Kidney (tissue), 13 donors: ENCODE measurements at regions not wholly inside any gene's neighbourhood (a gene's known extent, or its start where the extent isn't known, plus 50 kb on each side); places are given as distances from the start of the nearest gene placed in this dataset.
A peak's percentile ranks its signal among the peaks of the same experiment; 100 is the strongest.

Experiments
- DNase-seq, 5 donors: peaks; one replicate each; pipeline ENCODE4 v3.0.0-alpha.2; 2013 to 2020
- FAIRE-seq: peaks from 2 replicates; lab custom pipeline; 2012; peaks lifted over from hg19 to GRCh38; lab: Jason Lieb, UNC
- H3K27ac ChIP-seq, 2 donors: one replicate each; pipeline ENCODE4 v1.7.0; 2013; ENCODE audit warnings: low read depth in 2 of 2, low read length in 2 of 2, inconsistent platforms in 1 of 2
- H3K27me3 ChIP-seq: one replicate; pipeline ENCODE4 v1.7.1; 2013; ENCODE audit warnings: low read length, inconsistent platforms; ENCODE audit not compliant: control insufficient read depth, insufficient read depth
- H3K36me3 ChIP-seq, 3 donors: one replicate each; pipeline versions ENCODE4 v1.7.0 to v1.7.1; 2013; ENCODE audit warnings: low read length in 3 of 3, control low read depth in 1 of 3, inconsistent platforms in 1 of 3; ENCODE audit not compliant: insufficient read depth in 3 of 3, control insufficient read depth in 2 of 3
- H3K4me1 ChIP-seq, 3 donors: one replicate each; pipeline versions ENCODE4 v1.7.0 to v1.7.1; 2013; ENCODE audit warnings: low read length in 3 of 3, inconsistent platforms in 1 of 3, low read depth in 1 of 3; ENCODE audit not compliant: control insufficient read depth in 2 of 3, insufficient read depth in 2 of 3
- H3K4me3 ChIP-seq, 3 donors: one replicate each; pipeline versions ENCODE4 v1.7.0 to v1.8.1; 2013; ENCODE audit warnings: low read length in 3 of 3, control low read depth in 1 of 3, inconsistent platforms in 1 of 3
- H3K9ac ChIP-seq, 3 donors: one replicate each; pipeline versions ENCODE4 v1.7.0 to v1.7.1; 2013; ENCODE audit warnings: low read length in 3 of 3, control low read depth in 1 of 3, inconsistent platforms in 1 of 3
- H3K9me3 ChIP-seq, 3 donors: one replicate each; pipeline versions ENCODE4 v1.7.0 to v1.7.1; 2013; ENCODE audit warnings: low read length in 3 of 3, control low read depth in 1 of 3, inconsistent platforms in 1 of 3; ENCODE audit not compliant: control insufficient read depth in 2 of 3, insufficient read depth in 1 of 3
- CTCF ChIP-seq: IDR thresholded peaks from 3 replicates; pipeline ENCODE4 v1.5.1; 2012; ENCODE audit warnings: mild to moderate bottlenecking, moderate library complexity, borderline replicate concordance; ENCODE audit not compliant: insufficient read depth; ENCODE audit errors: extremely low read depth
- intact Hi-C: fragments of 100-400 bp; cut with DNase I; formaldehyde crosslinking; loops from one replicate; pipeline ENCODE4 v1.11.1; 2022
- donor health status: control.
- donor health status: control.
- donor health status: control.
- donor health status: control.
- donor health status: control.
- donor health status: DM: yes; HTN: yes; CAD: no.
- donor health status: Normal renal cell carcinoma (clear cell type).

GRCh38 chr9:17894501-17895160 is 315.8 kb downstream of the SH3GL2 start:
- Histone ChIP-seq H3K4me1 (no peaks in the 10 kb centered on the region), H3K27ac (no peak overlapping the region), H3K36me3 (no peaks in the 10 kb centered on the region), H3K27me3 (no peaks in the 10 kb centered on the region), H3K9ac (no peak overlapping the region), H3K4me3 (no peak overlapping the region), H3K9me3 (no peaks in the 10 kb centered on the region)
- intact Hi-C loops = no loop called here
- DNase-seq (peak in 2 of 5 donors; percentile 22 to 49), FAIRE-seq (no peak)
- no peak for TF ChIP-seq CTCF

DNA sequence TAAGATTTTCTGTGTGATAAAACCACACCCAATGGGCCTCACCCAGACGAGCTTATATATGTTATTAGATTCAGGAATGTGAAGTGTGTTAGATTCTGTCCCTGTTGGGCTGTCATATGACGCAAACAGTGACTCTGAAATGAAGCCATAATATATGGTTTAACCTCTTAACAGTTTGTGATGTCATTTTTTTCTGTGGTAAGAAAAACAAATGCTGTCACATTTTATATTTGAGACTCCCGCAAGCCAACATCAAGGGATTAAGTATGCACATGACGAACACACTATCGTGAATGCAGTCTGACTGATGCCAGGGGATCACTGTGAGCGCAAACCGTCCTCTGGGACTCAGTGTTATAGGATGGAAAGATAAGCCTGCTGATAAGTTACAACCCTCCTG is 321.7 kb downstream of the SH3GL2 start:
- FAIRE-seq = no peak
- intact Hi-C loops = no loop called here
- no peaks in the 10 kb centered on the region for H3K4me1 ChIP-seq
- no peak overlapping the region for H3K27ac ChIP-seq
- TF ChIP-seq CTCF = no peak
- DNase-seq = no peak
- H3K9ac ChIP-seq = no peak overlapping the region
- no peaks in the 10 kb centered on the region for H3K36me3 ChIP-seq
- no peaks in the 10 kb centered on the region for H3K9me3 ChIP-seq
- H3K27me3 ChIP-seq = peaks cover 13% of the 10 kb centered on the region
- no peak overlapping the region for H3K4me3 ChIP-seq

DNA sequence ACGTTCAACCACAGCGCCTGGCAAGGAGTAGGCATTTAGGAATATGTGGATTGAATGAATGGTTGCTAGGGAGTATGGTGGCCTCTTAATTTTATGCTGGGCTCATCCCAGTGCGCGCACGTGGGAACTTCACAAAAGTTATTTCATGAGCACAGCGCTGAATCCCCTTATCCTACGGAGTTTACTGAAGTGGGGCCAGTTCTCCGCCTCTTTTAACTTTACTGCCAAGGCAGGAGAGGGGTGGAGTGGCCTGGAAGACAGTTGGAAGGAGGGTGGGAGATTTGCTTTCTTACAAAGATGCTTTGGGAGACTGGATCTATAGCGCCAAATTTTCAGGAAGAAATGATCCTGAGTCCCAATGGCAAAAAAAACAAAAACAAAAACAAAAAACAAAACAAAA is 326.5 kb downstream of the SH3GL2 start:
- DNase-seq (peak in 1 of 5 donors; percentile 12), FAIRE-seq (no peak)
- Histone ChIP-seq H3K36me3 (no peaks in the 10 kb centered on the region), H3K27me3 (peaks cover 15% of the 10 kb centered on the region), H3K9me3 (no peaks in the 10 kb centered on the region), H3K4me3 (no peak overlapping the region), H3K4me1 (no peaks in the 10 kb centered on the region), H3K27ac (no peak overlapping the region), H3K9ac (no peak overlapping the region)
- no peak for TF ChIP-seq CTCF
- intact Hi-C loops = no loop called here

- DNase-seq (peak in 2 of 5 donors; percentile 11 to 61), FAIRE-seq (no peak)
- H3K4me3 ChIP-seq = no peak overlapping the region
- no peaks in the 10 kb centered on the region for H3K9me3 ChIP-seq
- H3K27me3 ChIP-seq = peaks cover 15% of the 10 kb centered on the region
- no peak overlapping the region for H3K27ac ChIP-seq
- no peak overlapping the region for H3K9ac ChIP-seq
- H3K4me1 ChIP-seq = no peaks in the 10 kb centered on the region
- TF ChIP-seq CTCF = no peak
- H3K36me3 ChIP-seq = no peaks in the 10 kb centered on the region
- intact Hi-C loops = no loop called here
Observed at GRCh38 chr9:17905781-17906175, 326.9 kb downstream of the SH3GL2 start.
